AG04450 (cell line): ENCODE measurements at regions not wholly inside any gene's neighbourhood (a gene's known extent, or its start where the extent isn't known, plus 50 kb on each side); places are given as distances from the start of the nearest gene placed in this dataset.
"Not testable (repeated sequence)": the region's sequence is repeated elsewhere in the genome, so short reads cannot be mapped to it uniquely, and the experiment has no call there.

ENCODE experiments used
- CTCF ChIA-PET: fragments of 300-600, 350-600 bp; formaldehyde crosslinking; extraction: SDS; loops from one replicate; lab custom pipeline; 2022; ENCODE audit warnings: antibody characterized with exemption, inconsistent platforms; lab: Charles Lee
- POLR2A ChIA-PET: fragments of 350-600 bp; formaldehyde crosslinking; extraction: SDS; loops from one replicate; lab custom pipeline; 2021; ENCODE audit warnings: antibody characterized with exemption, inconsistent platforms; lab: Yijun Ruan, JAX
- DNase-seq: peaks from one replicate; pipeline ENCODE4 v3.0.0-alpha.2; 2011; ENCODE audit warnings: low read depth, low spot score
- H3K27ac ChIP-seq: one replicate; pipeline ENCODE4 v1.5.1; 2012; ENCODE audit warnings: low read depth, low read length, control low read depth
- H3K27me3 ChIP-seq: one replicate; pipeline ENCODE4 v1.6.0; 2012; ENCODE audit warnings: low read length; ENCODE audit not compliant: control insufficient read depth, insufficient read depth
- H3K4me3 ChIP-seq: 2 replicates; pipeline ENCODE4 v1.5.1; 2011; ENCODE audit warnings: mild to moderate bottlenecking, low read depth, low read length, control low read depth
- H3K9me3 ChIP-seq: 2 replicates; pipeline ENCODE4 v1.5.1; 2012; ENCODE audit warnings: low read length; ENCODE audit not compliant: control insufficient read depth, insufficient read depth
- TF ChIP-seq, protein P1 (sequence below): IDR thresholded peaks from 2 replicates; pipeline ENCODE4 v1.5.1; 2011; ENCODE audit warnings: low read depth, low read length, control low read depth, inconsistent platforms

DNA sequence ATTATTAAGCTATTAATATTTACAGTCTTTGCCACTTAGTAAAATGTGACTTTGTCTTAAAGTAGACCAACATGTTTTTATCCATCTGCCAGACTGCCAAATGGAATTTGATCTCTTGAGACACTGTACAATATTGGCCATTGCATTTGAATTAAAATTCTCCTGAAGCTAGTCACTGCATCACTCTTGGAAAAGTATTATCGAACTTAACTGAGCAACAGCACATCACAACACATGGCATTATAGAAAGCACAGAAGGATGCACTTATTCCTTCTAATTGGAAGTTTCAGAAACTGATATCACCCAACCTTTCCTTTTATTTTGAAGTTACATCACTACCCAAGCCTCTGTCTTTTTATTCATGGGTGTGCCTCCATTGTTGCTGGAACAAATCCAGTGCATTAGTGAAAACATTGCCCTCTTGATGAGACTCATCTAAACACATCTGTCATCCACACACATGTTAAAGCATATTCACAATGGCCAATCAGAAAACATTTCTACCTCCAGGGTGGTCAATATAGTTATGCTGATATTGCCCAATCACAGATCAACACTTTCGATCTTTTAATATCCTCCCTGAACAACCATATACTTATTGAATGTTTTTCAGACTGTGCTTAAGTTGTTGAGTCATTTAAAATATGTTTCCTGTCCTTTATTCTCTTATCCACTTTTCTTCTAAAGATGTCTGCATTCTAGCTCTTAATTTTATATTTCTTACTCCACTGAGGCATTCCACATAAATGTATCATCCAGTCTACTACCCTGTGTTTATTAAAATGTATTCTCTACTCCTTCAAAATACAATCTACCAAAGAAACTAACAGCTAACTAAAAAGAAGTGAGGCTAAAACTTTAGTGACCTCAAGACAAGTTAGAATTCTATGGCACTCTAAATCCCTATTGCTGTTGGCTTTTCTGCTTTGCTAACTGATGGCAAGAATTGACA is 535.0 kb downstream of the RFPL4B start:
- H3K27ac ChIP-seq: peak overlapping the region; percentile 43
- H3K4me3 ChIP-seq: no peak overlapping the region
- H3K9me3 ChIP-seq: peaks cover 7% of the 10 kb centered on the region
- ChIA-PET POLR2A (interaction anchor here (0.7 kb wide), 1 partner anchor 820 kb away, joined by 3 read pairs; no protein-coding TSS in a partner anchor), CTCF (no interaction called here)
- TF ChIP-seq, protein P1, sequence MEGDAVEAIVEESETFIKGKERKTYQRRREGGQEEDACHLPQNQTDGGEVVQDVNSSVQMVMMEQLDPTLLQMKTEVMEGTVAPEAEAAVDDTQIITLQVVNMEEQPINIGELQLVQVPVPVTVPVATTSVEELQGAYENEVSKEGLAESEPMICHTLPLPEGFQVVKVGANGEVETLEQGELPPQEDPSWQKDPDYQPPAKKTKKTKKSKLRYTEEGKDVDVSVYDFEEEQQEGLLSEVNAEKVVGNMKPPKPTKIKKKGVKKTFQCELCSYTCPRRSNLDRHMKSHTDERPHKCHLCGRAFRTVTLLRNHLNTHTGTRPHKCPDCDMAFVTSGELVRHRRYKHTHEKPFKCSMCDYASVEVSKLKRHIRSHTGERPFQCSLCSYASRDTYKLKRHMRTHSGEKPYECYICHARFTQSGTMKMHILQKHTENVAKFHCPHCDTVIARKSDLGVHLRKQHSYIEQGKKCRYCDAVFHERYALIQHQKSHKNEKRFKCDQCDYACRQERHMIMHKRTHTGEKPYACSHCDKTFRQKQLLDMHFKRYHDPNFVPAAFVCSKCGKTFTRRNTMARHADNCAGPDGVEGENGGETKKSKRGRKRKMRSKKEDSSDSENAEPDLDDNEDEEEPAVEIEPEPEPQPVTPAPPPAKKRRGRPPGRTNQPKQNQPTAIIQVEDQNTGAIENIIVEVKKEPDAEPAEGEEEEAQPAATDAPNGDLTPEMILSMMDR: no peak
- no peaks in the 10 kb centered on the region for H3K27me3 ChIP-seq
- no peak for DNase-seq

DNA sequence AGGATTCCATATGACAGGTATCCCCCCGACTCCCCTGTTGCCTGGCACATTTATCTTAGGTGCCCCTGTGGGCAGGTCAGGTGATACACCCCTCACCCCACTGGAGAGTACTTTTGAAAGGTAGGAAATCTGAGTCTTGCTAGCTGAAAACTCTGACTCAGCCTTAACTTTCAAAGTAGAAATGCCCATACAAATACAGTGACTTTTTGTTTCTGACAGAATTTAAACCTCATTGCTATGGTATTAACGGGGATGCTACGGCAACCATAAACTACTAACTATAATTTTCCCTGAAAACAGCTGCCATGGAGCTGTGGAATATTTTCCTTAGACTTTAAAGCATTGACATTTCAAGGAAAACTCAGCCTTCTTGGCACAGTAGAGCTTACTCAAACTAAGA is 536.0 kb downstream of the RFPL4B start:
- H3K27ac ChIP-seq: peak overlapping the region; percentile 43
- H3K27me3 ChIP-seq: no peaks in the 10 kb centered on the region
- no peak overlapping the region for H3K4me3 ChIP-seq
- ChIA-PET CTCF (no interaction called here), POLR2A (interaction anchor here (0.7 kb wide), 1 partner anchor 819 kb away, joined by 3 read pairs; no protein-coding TSS in a partner anchor)
- TF ChIP-seq, protein P1: no peak
- DNase-seq: no peak
- peaks cover 7% of the 10 kb centered on the region for H3K9me3 ChIP-seq

DNA sequence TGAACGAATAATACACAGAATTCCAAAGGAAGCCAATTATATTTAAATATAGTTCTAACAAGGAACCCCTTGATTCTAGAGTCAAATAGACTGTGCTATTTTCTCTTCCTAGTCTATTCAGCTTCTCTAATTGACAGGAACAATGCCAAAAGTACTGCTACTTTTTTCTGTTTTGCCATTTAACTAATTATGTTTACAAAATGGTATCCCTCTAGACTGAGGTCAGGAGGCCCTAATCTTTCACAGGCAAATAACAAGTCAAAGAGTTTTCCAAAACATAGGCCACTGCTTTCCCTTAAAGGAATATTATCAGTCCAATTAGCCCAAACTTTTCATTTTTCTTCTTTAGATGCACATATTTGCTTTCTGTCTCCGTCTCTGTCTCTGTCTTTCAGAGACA is 539.3 kb downstream of the RFPL4B start:
- DNase-seq: no peak
- H3K27ac ChIP-seq: no peak overlapping the region
- H3K9me3 ChIP-seq: no peaks in the 10 kb centered on the region
- no peaks in the 10 kb centered on the region for H3K27me3 ChIP-seq
- H3K4me3 ChIP-seq: no peak overlapping the region
- POLR2A ChIA-PET: no interaction called here
- TF ChIP-seq, protein P1: no peak
- CTCF ChIA-PET: no interaction called here

DNA sequence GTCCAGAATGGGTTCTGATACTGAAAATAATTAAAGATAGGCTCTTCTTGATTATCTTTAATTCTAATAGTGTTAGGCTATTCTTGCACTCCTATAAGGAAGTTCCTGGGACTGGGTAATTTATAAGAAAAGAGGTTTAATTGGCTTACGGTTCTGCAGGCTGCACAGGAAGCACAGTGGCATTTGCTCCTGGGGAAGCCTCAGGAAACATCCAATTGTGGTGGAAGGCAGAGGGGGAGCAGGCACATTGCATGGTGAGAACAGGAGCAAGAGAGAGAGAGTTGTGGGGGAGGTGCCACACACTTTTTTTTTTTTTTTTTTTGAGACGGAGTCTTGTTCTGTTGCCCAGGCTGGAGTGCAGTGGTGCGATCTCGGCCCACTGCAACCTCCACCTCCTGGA is 540.3 kb downstream of the RFPL4B start:
- H3K9me3 ChIP-seq, CTCF ChIA-PET, POLR2A ChIA-PET, DNase-seq, H3K27me3 ChIP-seq, H3K27ac ChIP-seq, H3K4me3 ChIP-seq: not testable (repeated sequence)

DNA sequence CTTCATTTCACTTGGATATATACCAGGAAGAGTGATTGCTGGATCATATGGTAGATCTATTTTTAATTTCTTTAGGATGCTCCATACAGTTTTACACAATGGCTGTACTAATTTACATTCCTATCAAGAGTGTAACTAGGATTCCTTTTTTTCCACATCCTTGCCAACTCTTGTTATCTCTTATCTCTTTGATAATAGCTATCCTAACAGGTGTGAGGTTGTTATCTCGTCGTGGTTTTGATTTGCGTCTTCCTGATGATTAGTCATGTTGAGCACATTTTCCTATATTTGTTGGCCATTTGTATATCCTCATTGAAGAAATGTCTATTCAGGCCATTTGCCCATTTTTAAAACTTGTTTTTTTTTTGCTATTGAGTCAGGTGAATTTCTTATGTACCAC is 552.4 kb downstream of the RFPL4B start:
- Histone ChIP-seq H3K27ac (no peak overlapping the region), H3K4me3 (no peak overlapping the region), H3K27me3 (no peaks in the 10 kb centered on the region), H3K9me3 (no peaks in the 10 kb centered on the region)
- no peak for DNase-seq
- ChIA-PET CTCF (no interaction called here), POLR2A (no interaction called here)
- TF ChIP-seq, protein P1: no peak
